ENCODE measurements at regions not wholly inside any gene's neighbourhood (a gene's known extent, or its start where the extent isn't known, plus 50 kb on each side); places are given as distances from the start of the nearest gene placed in this dataset.

DNA sequence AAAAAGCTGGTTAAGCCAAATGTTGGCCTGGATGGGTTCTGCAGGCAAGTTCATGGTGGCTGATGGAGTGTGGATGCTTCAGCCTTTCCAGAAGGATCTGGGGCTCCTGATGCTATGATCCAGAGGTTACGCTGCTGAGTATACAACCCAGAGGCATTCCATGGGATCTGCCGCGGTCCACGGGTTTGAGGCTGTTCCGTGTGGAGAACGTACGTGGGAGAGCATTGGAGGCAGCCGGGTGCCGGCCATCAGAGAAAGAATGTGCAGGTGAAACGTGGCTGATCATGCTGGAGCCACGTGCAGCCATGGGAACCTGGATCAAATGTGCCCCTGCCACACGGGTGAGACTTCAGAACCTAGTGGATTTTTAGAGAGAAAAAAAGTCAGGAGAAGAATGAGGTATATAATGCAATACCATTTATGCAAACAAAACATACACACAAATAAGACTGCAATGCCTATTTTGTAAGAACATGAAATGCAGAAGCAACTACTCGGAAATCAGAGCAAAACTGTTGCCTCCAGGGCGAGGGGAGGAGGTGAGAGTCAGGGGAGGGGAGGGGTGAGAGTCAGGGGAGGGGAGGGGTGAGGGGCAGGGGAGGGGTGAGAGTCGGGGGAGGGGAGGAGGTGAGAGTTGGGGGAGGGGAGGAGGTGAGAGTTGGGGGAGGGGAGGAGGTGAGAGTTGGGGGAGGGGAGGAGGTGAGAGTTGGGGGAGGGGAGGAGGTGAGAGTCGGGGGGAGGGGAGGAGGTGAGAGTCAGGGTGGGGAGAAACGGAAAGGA is 116.5 kb upstream of the C1orf174 start:
- DNase-seq (ENCODE audit: low spot score): no peak

DNA sequence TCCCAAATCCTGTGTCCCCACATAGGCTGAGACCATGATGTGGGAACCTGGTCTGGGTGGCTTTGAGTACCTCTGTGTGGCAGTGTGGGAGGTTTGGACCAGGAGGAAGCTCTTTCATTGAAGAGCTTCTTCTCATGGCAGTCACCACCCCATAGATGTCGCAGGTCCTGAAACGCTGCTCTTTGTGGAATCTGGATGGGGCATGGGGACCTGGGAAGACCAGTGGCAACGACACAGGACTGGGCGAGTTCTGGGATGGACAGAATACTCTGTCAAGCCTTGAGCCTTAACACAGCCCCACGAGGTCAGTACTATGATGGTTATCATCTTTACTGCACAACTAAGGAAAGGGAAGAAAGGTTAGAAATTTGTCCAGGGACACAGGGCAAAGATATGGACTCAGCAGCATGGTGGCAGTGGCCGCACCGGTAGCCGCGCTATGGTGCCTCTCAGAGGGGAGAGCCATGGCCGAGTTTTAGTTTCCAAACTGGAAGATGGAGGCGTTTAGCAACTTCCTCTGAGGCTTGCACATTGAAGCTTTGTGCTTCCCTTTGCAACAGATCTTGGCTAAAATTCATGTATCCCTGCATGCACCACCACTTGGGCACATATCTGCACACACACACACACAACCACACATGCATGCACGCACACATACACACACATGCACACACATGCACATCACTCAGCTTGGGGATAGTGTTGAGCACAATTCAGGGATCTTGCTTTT is 117.7 kb upstream of the C1orf174 start:
- no peak for DNase-seq (ENCODE audit: low spot score)

GRCh38 chr1:4018466-4019146 is 118.5 kb upstream of the C1orf174 start:
- peak; percentile 35 for DNase-seq (ENCODE audit: low spot score)

- no peak for DNase-seq (ENCODE audit: low spot score)
These were observed 119.1 kb upstream of the C1orf174 start for GRCh38 chr1:4019147-4019521.

DNA sequence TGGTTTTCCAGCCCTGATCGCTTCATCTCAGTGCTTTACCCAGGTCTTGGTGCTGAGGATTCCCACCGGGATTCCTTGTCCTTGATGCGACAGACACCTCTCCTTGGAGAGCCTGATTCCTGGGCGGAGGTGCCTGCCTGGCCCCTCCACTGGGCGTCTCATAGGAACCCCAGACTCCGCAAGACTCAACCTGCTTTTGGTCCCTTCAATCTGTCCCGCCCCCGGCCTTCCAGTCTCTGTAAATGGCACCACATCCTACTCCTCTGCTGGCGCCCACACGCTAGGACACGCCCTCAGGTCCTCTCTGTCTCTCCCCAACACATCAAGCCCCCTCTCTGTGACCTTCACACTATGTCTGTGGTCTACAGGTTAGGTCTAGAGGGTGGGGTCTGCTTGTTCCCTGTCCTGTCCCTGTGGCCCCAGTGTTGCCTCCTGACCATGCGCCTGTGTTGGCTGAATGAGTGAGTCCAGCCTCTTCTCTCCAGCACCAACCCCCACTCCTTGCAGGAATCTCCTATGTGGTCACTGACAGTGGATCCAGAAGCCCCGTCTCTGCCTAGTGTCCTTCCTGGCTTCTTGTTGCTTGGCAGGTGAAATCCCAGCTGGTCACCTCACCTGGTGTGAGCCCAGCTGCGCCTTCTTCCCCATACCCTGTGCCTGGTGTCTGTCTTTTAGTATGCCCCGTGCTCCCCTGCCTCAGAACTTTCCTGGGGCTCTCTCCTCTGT is 119.7 kb upstream of the C1orf174 start:
- no peak for DNase-seq (ENCODE audit: low spot score)

DNA sequence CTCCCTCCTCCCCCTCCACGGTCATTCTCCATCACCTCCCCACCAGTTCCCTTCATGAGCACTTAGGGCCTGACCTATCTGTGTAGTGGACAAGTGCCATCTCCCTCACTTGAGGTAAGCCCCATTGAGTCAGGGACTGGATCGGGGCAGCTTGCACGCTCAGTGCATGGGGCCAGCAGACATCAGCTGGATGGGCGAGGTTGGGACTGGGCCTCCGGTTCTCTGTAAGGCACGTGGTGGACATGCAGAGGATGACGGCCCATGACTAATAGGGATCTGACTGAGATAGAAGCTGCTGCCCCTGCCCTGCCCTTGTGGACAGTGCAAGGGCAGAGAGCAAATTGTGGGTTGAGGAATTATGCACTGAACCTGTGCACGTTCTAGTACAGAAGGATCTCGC is 120.4 kb upstream of the C1orf174 start:
- no peak for DNase-seq (ENCODE audit: low spot score)

DNA sequence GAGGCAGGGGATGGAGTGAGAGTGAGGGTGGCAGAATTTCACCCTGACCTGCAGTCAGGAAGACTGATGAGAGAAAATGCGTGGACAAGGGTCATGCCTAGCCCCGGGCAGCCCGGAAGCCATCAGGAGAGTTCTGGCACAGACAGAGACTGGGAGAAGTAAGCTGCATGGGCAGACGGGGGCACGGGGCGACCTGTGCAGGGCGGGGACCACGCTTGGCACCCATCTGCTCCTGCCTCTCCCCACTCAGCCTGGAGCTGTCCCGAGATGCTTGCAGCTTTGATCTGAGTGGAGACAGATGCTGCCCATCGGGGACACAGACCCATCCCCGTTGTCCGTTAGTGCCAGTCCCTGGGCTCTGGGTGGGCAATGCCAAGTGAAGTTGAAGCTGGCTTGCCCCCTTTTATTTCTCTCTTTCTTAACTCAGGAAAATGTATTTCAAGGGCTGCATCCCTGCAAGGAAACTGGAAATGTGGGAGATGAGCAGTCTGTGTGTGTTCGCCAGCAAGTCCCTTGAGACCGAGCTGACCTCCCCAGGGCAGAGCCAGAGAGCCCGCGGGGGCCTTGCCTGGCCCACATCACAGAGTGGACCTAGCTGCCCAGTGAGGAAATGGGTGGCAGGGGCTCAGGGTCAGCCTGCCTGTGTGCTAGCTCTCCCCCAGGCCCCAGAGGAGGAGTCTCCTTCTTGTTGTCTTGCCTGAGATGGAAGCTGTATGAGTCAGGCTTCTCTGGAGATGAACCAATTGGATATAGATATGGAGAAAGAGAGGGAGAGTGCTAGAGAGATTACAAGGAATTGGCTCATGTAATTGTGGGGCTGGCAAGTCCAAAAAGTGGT is 121.3 kb upstream of the C1orf174 start:
- no peak for DNase-seq (ENCODE audit: low spot score)

GRCh38 chr1:4021974-4022268 is 121.8 kb upstream of the C1orf174 start:
- DNase-seq (ENCODE audit: low spot score): no peak

DNA sequence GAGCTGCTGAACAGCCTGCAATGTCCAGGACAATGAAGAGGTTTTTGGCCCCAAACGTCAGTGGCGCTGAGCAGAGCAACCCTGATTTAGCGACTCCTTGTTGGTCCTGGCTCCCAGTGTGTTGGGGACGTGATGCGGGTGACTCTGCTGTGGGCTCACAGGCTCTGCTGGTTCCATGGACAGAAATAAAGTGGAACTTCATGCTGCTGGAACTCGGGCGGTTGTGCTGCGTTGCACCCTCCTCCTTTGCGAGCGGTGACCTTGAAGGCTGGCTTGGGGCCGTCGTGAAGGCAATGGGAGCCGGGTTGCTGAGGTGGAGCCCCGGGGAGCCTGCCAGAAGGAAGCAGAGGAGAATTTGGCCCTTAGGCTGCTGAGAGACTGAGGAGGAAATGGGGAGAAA is 122.6 kb upstream of the C1orf174 start:
- no peak for DNase-seq (ENCODE audit: low spot score)

DNA sequence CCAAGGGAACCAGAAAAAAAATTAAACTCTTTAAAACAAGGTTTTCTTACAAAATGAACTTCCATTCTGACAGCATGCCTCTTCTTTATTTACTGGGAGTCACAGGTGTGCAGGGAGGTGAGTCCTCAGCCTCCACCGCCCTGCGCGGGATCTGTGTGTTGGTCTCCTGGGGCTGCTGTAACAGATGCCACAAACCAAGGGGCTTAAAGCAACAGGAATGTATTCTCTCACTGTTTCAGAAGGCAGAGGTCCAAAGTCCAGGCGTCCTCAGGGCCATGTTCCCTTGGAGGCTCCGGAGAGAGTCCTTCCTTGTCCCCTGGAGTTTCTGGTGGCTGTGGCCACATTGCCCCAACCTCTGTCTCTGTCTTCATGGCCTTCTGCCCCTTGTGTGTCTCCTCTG is 123.6 kb upstream of the C1orf174 start:
- no peak for DNase-seq (ENCODE audit: low spot score)

GRCh38 chr1:4024811-4025210 is 124.7 kb upstream of the C1orf174 start:
- no peak for DNase-seq (ENCODE audit: low spot score)

DNA sequence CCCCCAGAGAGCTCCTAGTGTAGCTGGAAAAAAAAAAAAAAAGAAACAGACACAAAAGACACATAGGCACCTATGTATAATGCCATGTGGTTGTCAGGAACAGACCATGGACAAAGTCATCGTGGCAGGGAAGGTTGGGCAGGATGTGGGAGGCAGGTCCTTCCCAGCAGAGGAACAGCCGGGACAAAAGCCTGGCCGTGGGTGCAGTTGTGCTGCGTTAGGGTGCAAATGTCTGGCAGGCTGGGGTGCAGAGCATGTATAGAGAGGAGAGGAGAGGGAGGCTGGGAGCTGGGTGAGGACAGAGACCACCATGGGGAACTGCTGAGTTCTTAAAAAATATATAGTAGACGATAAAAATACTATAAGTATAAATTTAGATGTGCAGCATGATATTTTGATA is 125.7 kb upstream of the C1orf174 start:
- DNase-seq (ENCODE audit: low spot score): no peak

- no peak for DNase-seq (ENCODE audit: low spot score)
These were observed 126.9 kb upstream of the C1orf174 start for GRCh38 chr1:4027008-4027407.

DNA sequence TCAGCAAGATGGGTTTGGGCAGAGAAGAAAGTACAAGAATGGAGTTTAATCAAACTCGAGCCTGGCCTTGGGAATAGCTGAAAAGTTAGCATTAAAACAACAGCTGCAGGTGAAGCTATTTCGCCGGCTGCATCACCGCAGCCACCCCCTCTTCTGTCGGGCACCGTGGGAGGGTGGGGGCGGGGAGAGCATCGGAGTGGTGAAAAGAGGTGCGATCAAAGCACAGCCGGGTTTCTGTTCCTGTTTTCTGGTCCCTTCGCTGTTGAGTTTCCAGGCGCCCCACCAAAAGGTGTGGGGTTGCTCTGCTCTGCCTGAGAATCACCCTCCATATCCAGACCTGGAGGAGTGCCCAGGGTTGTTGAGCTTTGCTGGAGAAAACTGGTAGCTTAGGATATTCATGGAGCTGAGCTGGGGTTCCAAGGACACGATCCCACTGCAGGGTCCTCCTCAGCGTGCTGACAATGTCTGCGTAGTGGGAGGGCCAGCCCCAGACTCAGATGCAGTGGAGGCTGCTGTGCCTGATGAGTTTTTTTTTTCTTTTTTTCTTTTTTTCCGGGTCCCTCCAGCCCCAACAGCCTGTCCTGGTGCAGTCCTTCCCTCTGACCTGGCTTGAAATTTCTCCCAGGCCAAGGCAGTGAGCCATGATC is 127.5 kb upstream of the C1orf174 start:
- DNase-seq (ENCODE audit: low spot score): no peak

- DNase-seq (ENCODE audit: low spot score): no peak
These were observed 128.0 kb upstream of the C1orf174 start for GRCh38 chr1:4028139-4028501.

DNA sequence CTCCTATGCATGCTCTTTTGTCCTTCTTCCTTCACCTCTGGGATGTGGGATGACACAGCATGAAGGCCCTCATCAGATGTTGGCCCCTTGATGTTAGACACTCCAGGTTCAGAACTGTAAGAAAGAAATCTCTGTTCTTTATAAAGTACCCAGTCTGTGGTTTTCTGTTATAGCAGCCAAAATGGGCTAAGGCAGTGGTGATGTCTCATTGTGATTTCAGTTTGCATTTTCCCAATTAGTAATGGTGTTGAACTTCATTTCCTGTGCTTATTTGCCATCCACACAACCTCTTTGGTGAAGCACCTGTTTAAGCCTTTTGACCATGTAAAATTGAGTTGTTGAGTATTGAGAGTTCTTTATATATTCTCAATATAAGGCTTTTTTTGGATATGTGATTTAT is 129.3 kb upstream of the C1orf174 start:
- no peak for DNase-seq (ENCODE audit: low spot score)

DNA sequence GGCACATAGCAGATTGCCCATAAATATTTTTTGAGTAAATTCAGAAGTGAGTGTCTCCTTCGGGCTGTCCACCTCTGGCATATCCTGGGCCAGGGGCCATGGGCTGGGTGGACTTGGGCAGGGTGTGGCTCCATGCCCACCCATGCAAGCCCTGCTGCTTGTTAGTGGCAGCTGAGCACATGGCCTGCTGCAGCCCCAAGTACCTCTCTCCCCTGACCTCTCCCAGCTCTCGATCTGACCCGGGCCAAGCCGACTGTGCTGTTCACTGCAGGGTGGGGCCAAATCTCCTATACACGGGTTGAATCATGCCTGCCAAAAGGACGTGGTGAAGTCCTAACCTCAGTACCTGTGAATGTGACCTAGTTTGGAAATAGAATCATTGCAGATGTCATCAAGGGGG is 132.5 kb upstream of the C1orf174 start:
- no peak for DNase-seq (ENCODE audit: low spot score)

GRCh38 chr1:4033129-4033676 is 133.1 kb upstream of the C1orf174 start:
- no peak for DNase-seq (ENCODE audit: low spot score)

DNA sequence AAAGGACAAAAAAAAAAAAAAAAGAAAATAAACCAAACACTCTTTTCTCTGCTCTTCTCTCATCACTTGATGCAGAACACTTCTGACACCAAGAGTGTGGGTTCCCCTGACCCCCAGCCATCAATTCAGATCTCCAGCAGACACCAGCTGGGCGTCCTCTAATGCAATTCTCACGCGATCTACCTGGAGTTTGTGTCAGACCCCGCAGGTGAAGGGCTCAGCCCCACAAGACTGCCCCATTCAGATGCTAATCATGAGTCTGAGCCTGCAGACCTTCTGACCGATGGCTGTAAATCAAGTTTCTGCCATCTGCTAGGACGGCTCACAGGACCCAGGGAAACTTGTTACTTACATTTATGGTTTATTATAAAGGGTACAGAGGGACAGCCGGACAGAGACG is 133.6 kb upstream of the C1orf174 start:
- DNase-seq (ENCODE audit: low spot score): no peak

GRCh38 chr1:4034318-4034887 is 134.3 kb upstream of the C1orf174 start:
- no peak for DNase-seq (ENCODE audit: low spot score)

- no peak for DNase-seq (ENCODE audit: low spot score)
These were observed 144.9 kb upstream of the C1orf174 start for GRCh38 chr1:4044967-4045366.

Measured in kidney tubule cell (primary cell).